GM19324 (cell line): ENCODE measurements at regions not wholly inside any gene's neighbourhood (a gene's known extent, or its start where the extent isn't known, plus 50 kb on each side); places are given as distances from the start of the nearest gene placed in this dataset.
"Not testable (repeated sequence)": the region's sequence is repeated elsewhere in the genome, so short reads cannot be mapped to it uniquely, and the experiment has no call there.

Source experiments
- ATAC-seq: cut with Tn5 transposase; IDR thresholded peaks from one replicate; pipeline ENCODE4 v1.9.1; 2021; ENCODE audit warnings: mild to moderate bottlenecking, moderate library complexity; ENCODE audit not compliant: unreplicated experiment, low FRiP score

- no peak for ATAC-seq
These were observed 377.4 kb downstream of the CD109 start for GRCh38 chr6:74073429-74073828.

GRCh38 chr6:74071214-74071613 lies 375.2 kb downstream of the CD109 start:
- ATAC-seq = no peak

- no peak for ATAC-seq
These were observed 374.7 kb downstream of the CD109 start for GRCh38 chr6:74070711-74071110.

DNA sequence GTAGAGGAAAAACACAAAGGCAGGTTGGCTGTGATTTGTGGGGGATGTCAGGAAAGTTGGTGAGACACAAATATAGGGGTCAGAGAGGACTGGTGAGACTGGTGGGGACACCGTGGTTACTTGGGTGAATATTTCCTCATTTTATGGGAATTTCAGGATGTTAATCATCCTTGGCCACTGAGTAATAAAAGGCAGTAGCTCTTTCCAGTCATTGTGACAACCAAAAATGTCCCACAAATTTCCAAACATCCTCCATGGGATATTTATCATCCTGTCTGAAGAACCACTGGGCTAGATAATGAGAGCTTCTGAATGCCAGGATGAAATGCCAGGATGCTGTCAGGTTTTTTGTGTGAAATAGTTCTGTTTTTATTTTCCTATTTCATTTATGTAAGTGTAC lies 374.1 kb downstream of the CD109 start:
- ATAC-seq = no peak

DNA sequence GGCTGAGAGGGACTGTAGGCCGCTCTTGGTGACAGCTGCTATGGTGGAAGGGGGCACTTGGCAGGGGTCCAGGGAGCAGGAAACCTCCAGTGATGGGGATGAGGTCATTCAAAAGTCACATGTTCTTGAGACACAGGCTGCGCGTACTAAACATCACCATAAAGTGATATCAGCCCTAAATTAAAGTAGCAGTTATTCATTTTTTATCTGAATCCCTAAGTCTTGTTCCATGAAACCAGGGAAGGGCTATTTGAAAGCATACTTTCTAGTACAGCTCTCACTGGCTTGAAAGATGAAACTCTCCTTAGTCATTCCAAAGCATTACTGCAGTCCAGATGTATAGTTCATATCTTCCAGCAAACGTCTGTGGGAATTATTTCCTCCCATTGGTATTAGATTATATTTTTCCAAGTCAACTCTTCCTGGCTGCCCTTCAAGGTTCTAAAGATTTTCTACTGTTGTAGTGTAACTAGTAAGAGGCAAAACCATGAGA lies 373.1 kb downstream of the CD109 start:
- no peak for ATAC-seq

DNA sequence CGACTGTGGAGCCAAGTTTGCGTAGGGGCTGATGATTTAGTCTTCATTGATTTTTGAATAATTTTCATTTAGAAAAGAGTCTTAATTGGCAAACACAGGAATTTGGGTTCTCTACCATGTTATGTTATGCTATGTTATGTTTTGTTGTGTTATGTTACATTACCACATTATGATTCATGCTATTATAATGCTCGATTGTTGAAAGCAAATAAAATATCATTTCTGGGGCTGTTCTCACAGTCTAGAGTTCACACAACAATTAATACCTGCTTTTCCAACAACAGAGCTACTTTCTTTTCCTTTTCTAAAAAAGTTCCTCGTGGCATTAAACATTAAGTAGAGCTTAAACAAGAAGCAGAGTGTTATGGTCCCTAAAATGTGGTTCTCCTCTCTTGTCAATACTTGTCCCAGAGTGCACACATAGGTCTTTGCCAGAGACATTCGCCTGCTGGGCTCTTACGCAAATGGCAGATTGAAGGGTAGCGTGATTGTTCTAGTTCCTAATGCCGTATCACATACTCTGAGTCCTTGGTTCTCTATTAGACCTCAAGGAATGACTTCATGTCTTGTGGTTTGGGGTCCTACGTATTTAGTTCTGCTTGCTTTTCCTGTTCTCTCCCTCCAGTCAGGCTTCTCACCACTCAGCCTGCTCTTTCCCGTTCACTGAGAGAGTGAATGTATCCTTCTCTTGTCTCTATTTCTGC lies 370.3 kb downstream of the CD109 start:
- no peak for ATAC-seq

- ATAC-seq = no peak
These were observed 369.7 kb downstream of the CD109 start for GRCh38 chr6:74065705-74066104.

- ATAC-seq = no peak
These were observed 367.4 kb downstream of the CD109 start for GRCh38 chr6:74063391-74063790.

- ATAC-seq = no peak
These were observed 365.2 kb downstream of the CD109 start for GRCh38 chr6:74061201-74061600.

GRCh38 chr6:74060354-74060753 lies 364.4 kb downstream of the CD109 start:
- no peak for ATAC-seq

GRCh38 chr6:74058606-74059005 lies 362.6 kb downstream of the CD109 start:
- no peak for ATAC-seq

- no peak for ATAC-seq
These were observed 361.3 kb downstream of the CD109 start for GRCh38 chr6:74057326-74057725.

- no peak for ATAC-seq
These were observed 358.2 kb downstream of the CD109 start for GRCh38 chr6:74054190-74054589.

DNA sequence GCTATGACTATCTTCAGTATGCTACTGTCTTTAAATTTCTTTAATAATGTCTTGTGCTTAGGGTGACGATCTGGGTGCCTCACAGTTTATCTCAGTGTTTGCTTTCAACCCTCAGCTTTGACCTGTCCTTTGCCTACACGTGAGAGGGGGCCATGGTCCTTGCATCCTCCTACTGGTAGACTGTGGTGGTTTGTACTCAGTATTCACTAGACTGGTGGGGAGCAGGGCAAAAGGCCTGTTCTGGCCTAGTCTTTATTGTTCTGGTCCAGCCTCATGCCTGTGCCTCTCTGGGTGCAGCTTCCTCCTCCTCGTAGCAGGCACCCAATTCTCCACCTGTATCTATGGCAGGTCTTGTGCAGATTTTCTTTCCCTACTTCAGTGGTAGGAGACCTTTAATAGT lies 354.9 kb downstream of the CD109 start:
- ATAC-seq = no peak

DNA sequence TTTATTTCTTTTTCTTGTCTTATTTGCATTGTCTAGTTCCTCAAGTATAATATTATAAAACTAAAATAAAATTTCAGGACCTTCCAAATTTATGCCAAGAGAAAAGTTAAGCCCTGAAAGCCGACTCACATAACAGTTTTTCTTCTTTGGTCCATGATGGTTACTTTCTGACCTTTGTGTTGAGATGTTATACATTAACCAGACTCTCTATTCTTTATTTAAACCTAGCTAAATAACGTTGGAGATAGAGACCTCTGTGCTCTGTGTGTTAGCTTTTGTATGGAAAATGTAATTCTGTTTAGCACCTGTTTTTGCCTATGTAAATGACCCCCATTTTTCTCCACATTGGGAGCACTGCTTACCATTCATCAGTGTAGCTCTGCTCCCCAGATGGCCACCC lies 352.4 kb downstream of the CD109 start:
- no peak for ATAC-seq

DNA sequence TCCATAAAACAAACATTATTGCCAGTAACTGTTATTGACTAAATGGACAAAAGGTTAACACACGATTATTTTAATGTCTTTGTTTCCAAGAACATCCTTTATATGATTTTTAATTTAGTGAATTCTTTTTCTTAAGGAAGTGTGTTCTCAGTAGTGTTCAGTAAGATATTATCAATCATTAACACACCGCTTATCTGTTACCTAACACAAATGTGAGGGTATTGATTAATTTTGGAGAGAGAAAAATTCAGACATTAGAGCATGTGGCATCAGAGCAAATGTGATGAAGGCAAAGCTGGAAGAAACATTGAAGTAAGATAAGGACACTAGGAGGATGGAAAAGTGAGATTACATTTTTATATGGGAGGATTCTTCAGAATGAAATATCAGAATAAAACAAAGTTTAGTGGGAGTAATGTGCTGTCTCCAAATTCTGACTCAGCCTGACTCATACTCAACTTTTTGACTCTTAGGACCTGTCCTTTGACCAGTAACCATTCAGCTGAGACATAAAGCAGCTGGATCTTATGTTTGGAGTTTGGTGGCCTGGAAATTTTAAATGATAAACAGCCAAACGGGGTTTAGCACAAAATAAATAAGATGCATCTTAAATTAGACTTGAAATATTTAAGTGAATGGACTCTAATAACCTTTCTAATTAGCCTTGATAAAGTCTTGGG lies 348.6 kb downstream of the CD109 start:
- no peak for ATAC-seq

GRCh38 chr6:74041420-74041819 lies 345.4 kb downstream of the CD109 start:
- no peak for ATAC-seq

GRCh38 chr6:74018825-74019224 lies 322.8 kb downstream of the CD109 start:
- ATAC-seq = no peak

DNA sequence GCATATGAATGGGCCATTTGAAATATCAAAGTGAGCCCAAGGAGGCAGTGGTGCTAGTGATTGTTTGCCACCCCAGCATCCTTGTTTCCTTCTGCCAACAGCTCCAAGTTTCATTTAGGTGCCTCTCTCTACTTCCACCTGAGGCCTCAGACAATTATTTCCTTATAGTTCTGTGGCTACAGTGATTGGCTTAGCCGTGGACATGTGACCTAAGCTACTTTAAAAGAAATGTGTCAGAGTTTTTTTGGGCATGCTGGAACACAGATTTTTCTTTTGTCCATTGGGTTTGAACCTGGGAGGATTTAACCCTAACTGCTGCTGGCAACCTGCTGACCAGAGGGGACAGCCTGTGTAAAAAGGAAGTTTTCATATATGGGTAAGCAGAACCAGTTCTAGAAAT lies 319.4 kb downstream of the CD109 start:
- ATAC-seq = no peak

GRCh38 chr6:74000666-74001490 lies 304.9 kb downstream of the CD109 start:
- ATAC-seq = no peak

GRCh38 chr6:73990609-73991238 lies 294.7 kb downstream of the CD109 start:
- not testable (repeated sequence) for ATAC-seq
